ENCODE measurements at regions not wholly inside any gene's neighbourhood (a gene's known extent, or its start where the extent isn't known, plus 50 kb on each side); places are given as distances from the start of the nearest gene placed in this dataset.

DNA sequence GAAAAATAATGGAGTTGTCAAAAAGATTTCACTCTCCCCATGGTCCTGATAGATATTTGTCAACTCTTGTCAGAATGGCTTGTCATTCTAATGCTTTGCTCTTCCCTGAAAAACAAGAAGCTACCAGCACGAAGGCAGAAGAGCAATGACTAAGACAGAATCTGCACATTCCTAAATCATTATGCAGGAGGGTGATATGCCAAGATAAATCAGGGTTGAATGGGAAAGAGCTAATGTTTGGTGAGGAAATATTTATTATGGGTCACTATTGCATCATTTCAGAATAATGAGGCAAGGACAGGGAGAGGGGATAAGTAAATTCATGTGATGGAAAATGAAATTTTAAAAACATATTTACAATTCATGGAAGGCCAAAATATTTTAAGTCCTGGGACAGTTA lies 297.5 kb upstream of the XYLT1 start:
- no peak for DNase-seq (ENCODE audit: low read depth, low spot score)
- Histone ChIP-seq H3K27me3 (ENCODE audit: insufficient read depth, insufficient read length) (no peaks in the 10 kb centered on the region), H3K4me1 (ENCODE audit: insufficient read depth, insufficient read length) (no peaks in the 10 kb centered on the region), H3K9ac (ENCODE audit: insufficient read length, low read depth) (no peak overlapping the region), H3K36me3 (ENCODE audit: insufficient read depth, insufficient read length, low read length) (no peaks in the 10 kb centered on the region), H3K4me3 (ENCODE audit: insufficient read length, low read depth) (no peak overlapping the region), H3K9me3 (ENCODE audit: insufficient read depth, low read length) (no peaks in the 10 kb centered on the region)
- no peak for TF ChIP-seq YY1 (IDR thresholded peaks at IDR 0.05; ENCODE audit: insufficient read depth, insufficient read length)
- TF ChIP-seq SUZ12 (IDR thresholded peaks at IDR 0.05; ENCODE audit: extremely low read depth, insufficient read depth, insufficient read length), result no peak
- no peak for TF ChIP-seq ZNF274 (IDR thresholded peaks at IDR 0.05; ENCODE audit: low read depth, low read length)

DNA sequence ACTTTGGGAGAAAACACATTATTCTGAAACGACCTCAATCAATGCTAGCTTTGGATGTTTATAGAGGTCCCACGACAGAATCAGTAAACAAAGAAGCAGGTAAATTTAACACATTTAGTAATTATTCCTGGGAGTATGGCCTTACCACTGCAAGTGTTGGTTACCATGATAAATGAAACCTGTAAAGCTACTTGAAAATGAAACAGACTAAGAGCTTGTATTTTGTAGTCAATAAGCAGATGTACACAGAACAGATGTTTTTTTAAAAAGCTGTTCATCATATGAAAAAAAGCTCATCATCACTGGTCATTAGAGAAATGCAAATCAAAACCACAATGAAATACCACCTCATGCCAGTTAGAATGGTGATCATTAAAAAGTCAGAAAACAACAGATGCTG lies 295.3 kb upstream of the XYLT1 start:
- DNase-seq (ENCODE audit: low read depth, low spot score), result no peak
- TF ChIP-seq YY1 (IDR thresholded peaks at IDR 0.05; ENCODE audit: insufficient read depth, insufficient read length), result no peak
- H3K9me3 ChIP-seq (ENCODE audit: insufficient read depth, low read length), result no peaks in the 10 kb centered on the region
- H3K4me1 ChIP-seq (ENCODE audit: insufficient read depth, insufficient read length), result no peaks in the 10 kb centered on the region
- no peak overlapping the region for H3K4me3 ChIP-seq (ENCODE audit: insufficient read length, low read depth)
- no peaks in the 10 kb centered on the region for H3K36me3 ChIP-seq (ENCODE audit: insufficient read depth, insufficient read length, low read length)
- no peak overlapping the region for H3K9ac ChIP-seq (ENCODE audit: insufficient read length, low read depth)
- no peaks in the 10 kb centered on the region for H3K27me3 ChIP-seq (ENCODE audit: insufficient read depth, insufficient read length)

DNA sequence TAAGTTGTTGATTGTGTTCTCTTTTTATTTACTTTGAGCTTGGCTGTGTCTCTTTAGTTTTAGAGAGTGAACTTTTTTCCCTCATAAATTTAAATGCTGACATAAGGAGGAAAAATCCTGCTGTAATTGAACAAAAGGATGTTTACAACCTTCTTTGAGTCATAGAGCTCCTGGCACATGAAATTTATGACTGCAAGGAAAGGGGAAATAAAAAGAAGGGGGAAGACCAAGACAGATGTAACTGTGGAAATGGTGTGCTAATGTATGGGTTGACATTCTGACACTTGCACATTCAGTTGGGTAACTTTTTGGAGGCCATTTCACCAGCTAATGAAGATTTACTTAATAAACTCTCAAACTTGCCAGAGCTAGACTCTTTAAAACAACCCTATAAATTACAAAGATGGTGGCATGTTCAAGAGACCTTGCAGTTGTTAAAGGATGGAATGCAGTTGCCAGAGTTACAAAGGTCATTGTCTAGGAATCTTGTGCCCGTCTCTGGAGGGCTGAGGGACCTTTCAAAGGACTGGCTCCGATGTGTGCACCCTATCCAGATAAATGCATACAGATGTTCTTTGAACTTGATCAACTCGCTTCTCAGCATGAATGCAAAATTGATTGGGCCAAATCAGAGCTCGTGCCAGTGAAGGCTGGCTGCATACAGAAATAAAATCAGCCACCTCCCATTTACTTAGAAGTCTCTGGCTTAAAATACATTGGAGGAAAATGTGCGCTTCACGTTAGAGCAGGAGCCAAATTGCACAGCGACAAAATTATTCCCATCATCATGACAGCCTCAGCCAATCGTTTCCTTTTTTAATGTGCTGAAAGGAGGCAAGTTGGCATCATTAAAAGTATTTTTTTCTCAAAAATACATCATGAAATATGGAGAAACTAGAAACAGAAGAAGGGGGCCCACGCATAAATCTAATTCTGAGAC lies 289.0 kb upstream of the XYLT1 start:
- H3K27me3 ChIP-seq (ENCODE audit: insufficient read depth, insufficient read length), result no peaks in the 10 kb centered on the region
- H3K36me3 ChIP-seq (ENCODE audit: insufficient read depth, insufficient read length, low read length), result no peaks in the 10 kb centered on the region
- H3K9ac ChIP-seq (ENCODE audit: insufficient read length, low read depth), result no peak overlapping the region
- no peak for TF ChIP-seq SUZ12 (IDR thresholded peaks at IDR 0.05; ENCODE audit: extremely low read depth, insufficient read depth, insufficient read length)
- TF ChIP-seq ZNF274 (IDR thresholded peaks at IDR 0.05; ENCODE audit: low read depth, low read length), result no peak
- no peak for TF ChIP-seq YY1 (IDR thresholded peaks at IDR 0.05; ENCODE audit: insufficient read depth, insufficient read length)
- H3K4me3 ChIP-seq (ENCODE audit: insufficient read length, low read depth), result no peak overlapping the region
- no peaks in the 10 kb centered on the region for H3K4me1 ChIP-seq (ENCODE audit: insufficient read depth, insufficient read length)
- DNase-seq (ENCODE audit: low read depth, low spot score), result no peak
- H3K9me3 ChIP-seq (ENCODE audit: insufficient read depth, low read length), result peaks cover 6% of the 10 kb centered on the region; the same call in 1 of the 2 replicates

DNA sequence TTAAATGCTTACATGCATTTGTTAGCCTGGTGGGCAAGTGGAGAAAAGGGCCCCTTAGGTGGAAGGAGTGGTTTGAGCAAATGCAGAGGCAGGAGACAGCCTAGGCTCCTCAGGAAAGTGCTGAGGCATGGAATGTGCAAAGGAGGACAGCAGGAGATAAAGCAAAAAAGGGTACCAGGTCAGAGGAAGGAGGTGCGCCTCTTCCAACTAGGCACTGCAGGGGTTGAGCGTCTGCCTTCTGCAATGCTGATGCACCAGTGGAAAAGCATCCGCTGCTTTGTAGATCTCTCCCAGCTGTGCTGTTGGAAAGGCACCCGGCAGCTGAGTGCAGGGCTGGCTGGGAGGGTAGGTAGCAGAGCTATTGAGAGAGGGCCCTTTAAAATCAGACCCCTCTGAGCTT lies 287.0 kb upstream of the XYLT1 start:
- Histone ChIP-seq H3K36me3 (ENCODE audit: insufficient read depth, insufficient read length, low read length) (no peaks in the 10 kb centered on the region), H3K9ac (ENCODE audit: insufficient read length, low read depth) (no peak overlapping the region)
- peak; percentile 88 for DNase-seq (ENCODE audit: low read depth, low spot score)

DNA sequence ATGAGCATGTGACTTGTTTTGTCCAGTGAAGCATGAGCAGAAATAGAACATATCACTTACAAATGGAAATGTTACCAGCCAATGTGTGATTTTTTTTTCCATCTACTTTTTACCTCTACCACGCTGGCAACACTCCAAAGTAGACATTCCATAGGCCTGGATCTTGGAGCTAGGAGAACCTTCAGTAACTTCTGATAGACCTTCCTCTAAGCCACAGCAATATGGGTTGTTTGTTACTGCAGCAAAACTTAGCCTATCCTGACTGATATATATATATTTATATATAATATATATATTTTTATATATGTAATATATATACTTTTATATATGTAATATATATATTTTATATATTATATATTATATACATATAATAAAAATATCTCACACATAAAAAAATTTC lies 284.4 kb upstream of the XYLT1 start:
- Histone ChIP-seq H3K9ac (ENCODE audit: insufficient read length, low read depth) (no peak overlapping the region), H3K27me3 (ENCODE audit: insufficient read depth, insufficient read length) (no peaks in the 10 kb centered on the region), H3K9me3 (ENCODE audit: insufficient read depth, low read length) (peaks cover 9% of the 10 kb centered on the region; the same call in 1 of the 2 replicates), H3K36me3 (ENCODE audit: insufficient read depth, insufficient read length, low read length) (no peaks in the 10 kb centered on the region), H3K4me1 (ENCODE audit: insufficient read depth, insufficient read length) (no peaks in the 10 kb centered on the region), H3K4me3 (ENCODE audit: insufficient read length, low read depth) (no peak overlapping the region)
- DNase-seq (ENCODE audit: low read depth, low spot score), result no peak
- no peak for TF ChIP-seq ZNF274 (IDR thresholded peaks at IDR 0.05; ENCODE audit: low read depth, low read length)
- TF ChIP-seq YY1 (IDR thresholded peaks at IDR 0.05; ENCODE audit: insufficient read depth, insufficient read length), result no peak
- TF ChIP-seq SUZ12 (IDR thresholded peaks at IDR 0.05; ENCODE audit: extremely low read depth, insufficient read depth, insufficient read length), result no peak

More for the DNA sequence above, 287.0 kb upstream of the XYLT1 start:
- Histone ChIP-seq H3K27me3 (ENCODE audit: insufficient read depth, insufficient read length) (no peaks in the 10 kb centered on the region), H3K4me1 (ENCODE audit: insufficient read depth, insufficient read length) (no peaks in the 10 kb centered on the region), H3K9me3 (ENCODE audit: insufficient read depth, low read length) (peaks cover 9% of the 10 kb centered on the region; the same call in 1 of the 2 replicates), H3K4me3 (ENCODE audit: insufficient read length, low read depth) (no peak overlapping the region)
- TF ChIP-seq SUZ12 (IDR thresholded peaks at IDR 0.05; ENCODE audit: extremely low read depth, insufficient read depth, insufficient read length), result no peak
- no peak for TF ChIP-seq ZNF274 (IDR thresholded peaks at IDR 0.05; ENCODE audit: low read depth, low read length)
- no peak for TF ChIP-seq YY1 (IDR thresholded peaks at IDR 0.05; ENCODE audit: insufficient read depth, insufficient read length)

DNA sequence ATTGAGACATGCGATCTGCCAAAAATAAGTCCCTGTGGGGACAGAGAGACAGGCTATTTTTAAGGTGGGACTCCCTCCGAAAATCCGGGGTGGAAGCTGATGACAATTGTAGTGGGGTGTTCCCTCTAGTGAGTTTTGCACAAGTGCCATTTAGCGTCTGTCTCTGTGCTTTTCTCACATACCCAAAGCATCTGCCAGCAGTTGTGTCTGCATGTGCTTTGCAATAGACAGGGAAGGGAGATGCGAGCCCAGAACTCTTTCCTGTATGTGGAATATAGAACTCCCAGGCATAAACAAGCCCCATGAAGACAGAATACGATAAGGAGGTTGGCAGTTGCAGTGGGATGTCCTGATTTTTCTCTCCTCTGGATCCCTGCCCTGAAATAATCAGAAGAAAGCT lies 282.7 kb upstream of the XYLT1 start:
- DNase-seq (ENCODE audit: low read depth, low spot score), result no peak
- H3K9me3 ChIP-seq (ENCODE audit: insufficient read depth, low read length), result peaks cover 9% of the 10 kb centered on the region; the same call in 1 of the 2 replicates
- no peak for TF ChIP-seq SUZ12 (IDR thresholded peaks at IDR 0.05; ENCODE audit: extremely low read depth, insufficient read depth, insufficient read length)
- H3K36me3 ChIP-seq (ENCODE audit: insufficient read depth, insufficient read length, low read length), result no peaks in the 10 kb centered on the region
- no peaks in the 10 kb centered on the region for H3K4me1 ChIP-seq (ENCODE audit: insufficient read depth, insufficient read length)
- H3K4me3 ChIP-seq (ENCODE audit: insufficient read length, low read depth), result no peak overlapping the region
- H3K9ac ChIP-seq (ENCODE audit: insufficient read length, low read depth), result no peak overlapping the region
- no peaks in the 10 kb centered on the region for H3K27me3 ChIP-seq (ENCODE audit: insufficient read depth, insufficient read length)

DNA sequence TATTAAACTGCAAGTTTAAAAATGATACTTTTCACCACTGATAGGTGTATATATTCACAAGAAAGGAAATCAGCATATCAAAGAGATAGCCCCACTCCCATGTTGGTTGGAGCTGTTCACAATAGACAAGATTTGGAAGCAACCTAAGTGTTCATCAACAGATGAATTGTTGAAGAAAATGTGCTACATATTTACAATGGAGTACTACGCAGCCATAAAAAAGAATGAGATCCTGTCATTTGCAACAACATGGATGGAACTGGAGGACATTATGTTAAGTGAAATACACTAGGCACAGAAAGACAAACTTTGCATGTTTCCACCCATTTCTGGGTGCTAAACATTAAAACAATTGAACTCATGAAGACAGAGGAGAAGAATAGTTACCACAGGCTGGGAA lies 278.9 kb upstream of the XYLT1 start:
- H3K36me3 ChIP-seq (ENCODE audit: insufficient read depth, insufficient read length, low read length), result no peaks in the 10 kb centered on the region
- TF ChIP-seq YY1 (IDR thresholded peaks at IDR 0.05; ENCODE audit: insufficient read depth, insufficient read length), result no peak
- no peak for TF ChIP-seq ZNF274 (IDR thresholded peaks at IDR 0.05; ENCODE audit: low read depth, low read length)
- no peak for TF ChIP-seq SUZ12 (IDR thresholded peaks at IDR 0.05; ENCODE audit: extremely low read depth, insufficient read depth, insufficient read length)
- no peak for DNase-seq (ENCODE audit: low read depth, low spot score)

More for the DNA sequence above, 278.9 kb upstream of the XYLT1 start:
- Histone ChIP-seq H3K9ac (ENCODE audit: insufficient read length, low read depth) (no peak overlapping the region), H3K4me1 (ENCODE audit: insufficient read depth, insufficient read length) (peaks cover 15% of the 10 kb centered on the region), H3K9me3 (ENCODE audit: insufficient read depth, low read length) (peaks cover 4% of the 10 kb centered on the region; the same call in 1 of the 2 replicates), H3K27me3 (ENCODE audit: insufficient read depth, insufficient read length) (no peaks in the 10 kb centered on the region), H3K4me3 (ENCODE audit: insufficient read length, low read depth) (no peak overlapping the region)
